A549 (cell line): ENCODE measurements at regions not wholly inside any gene's neighbourhood (a gene's known extent, or its start where the extent isn't known, plus 50 kb on each side); places are given as distances from the start of the nearest gene placed in this dataset.

Experiments used
- ATAC-seq, 2 experiments: fragments of 200-7000 bp in 1 of 2; fragments of >200 bp in 1 of 2; cut with Nextera tagmentation in 1 of 2; cut with Tn5 transposase in 1 of 2; 3 replicates each; pipeline versions ENCODE4 v1.8.0 to v1.9.1; 2018 to 2020; ENCODE audit warnings: mild to moderate bottlenecking in 1 of 2, moderate library complexity in 1 of 2
- CTCF ChIA-PET: fragments of 300-600 bp; sonication (Branson Sonifier 250); formaldehyde crosslinking; extraction: SDS; loops from one replicate; lab custom pipeline; 2021; ENCODE audit warnings: antibody characterized with exemption, inconsistent platforms; lab: Yijun Ruan, JAX
- POLR2A ChIA-PET: fragments of 350-600 bp; formaldehyde crosslinking; extraction: SDS; loops from one replicate; lab custom pipeline; 2021; ENCODE audit warnings: antibody characterized with exemption, inconsistent platforms; lab: Yijun Ruan, JAX
- DNase-seq, 2 experiments: peaks; one replicate each; pipeline versions ENCODE4 v3.0.0 to v3.0.0-alpha.2; 2011 to 2016; ENCODE audit warnings: low read depth in 1 of 2, low spot score in 1 of 2
- FAIRE-seq: peaks from 2 replicates; lab custom pipeline; 2011; peaks lifted over from hg19 to GRCh38; lab: Jason Lieb, UNC
- H3K27ac ChIP-seq, 2 experiments: fragments of >200 bp; sonication (Bioruptor Twin); formaldehyde crosslinking; 3 replicates each; pipeline ENCODE4 v1.5.1; 2016 to 2017
- H3K4me1 ChIP-seq: fragments of >200 bp; sonication (Bioruptor Twin); formaldehyde crosslinking; 3 replicates; pipeline ENCODE4 v1.6.1; 2016
- H3K4me2 ChIP-seq: fragments of >200 bp; sonication (Bioruptor Twin); formaldehyde crosslinking; 3 replicates; pipeline ENCODE4 v1.6.1; 2016
- H3K4me3 ChIP-seq: fragments of >200 bp; sonication (Bioruptor Twin); formaldehyde crosslinking; 3 replicates; pipeline ENCODE4 v1.5.1; 2016
- H3K9me3 ChIP-seq: fragments of >200 bp; sonication (Bioruptor Twin); formaldehyde crosslinking; 3 replicates; pipeline ENCODE4 v1.6.1; 2016
- ATOH8 ChIP-seq: fragments of 250-450 bp; sonication (Bioruptor Pico); IDR thresholded peaks from 2 replicates; pipeline ENCODE4 v1.5.0; 2020; ENCODE audit warnings: low read depth, mild to moderate bottlenecking, moderate library complexity
- BCL3 ChIP-seq: fragments of >200 bp; sonication (Bioruptor Twin); formaldehyde crosslinking; IDR thresholded peaks from 3 replicates; pipeline ENCODE4 v1.6.1; 2016
- CHD4 ChIP-seq: fragments of 200-600 bp; sonication (generic); IDR thresholded peaks from 2 replicates; pipeline ENCODE4 v1.6.1; 2016; ENCODE audit warnings: antibody characterized with exemption, mild to moderate bottlenecking, borderline replicate concordance
- CTCF ChIP-seq: fragments of >200 bp; sonication (Bioruptor Twin); formaldehyde crosslinking; IDR thresholded peaks from 3 replicates; pipeline ENCODE4 v1.5.1; 2016
- EHF ChIP-seq: fragments of 250-450 bp; sonication (Bioruptor Pico); IDR thresholded peaks from 2 replicates; pipeline ENCODE4 v1.5.0; 2020; ENCODE audit warnings: mild to moderate bottlenecking
- EHMT2 ChIP-seq: fragments of 200-600 bp; sonication (generic); IDR thresholded peaks from 2 replicates; pipeline ENCODE4 v1.6.1; 2016; ENCODE audit warnings: antibody characterized with exemption, low read depth, mild to moderate bottlenecking, moderate library complexity
- FOSL2 ChIP-seq, 2 experiments: fragments of 450-650 bp in 1 of 2; fragments of >200 bp in 1 of 2; sonication (Bioruptor Twin) in 1 of 2; formaldehyde crosslinking; IDR thresholded peaks; 2 replicates each; pipeline versions ENCODE4 v1.5.0 to v1.6.1; 2016 to 2020; ENCODE audit warnings: mild to moderate bottlenecking in 1 of 2, moderate library complexity in 1 of 2
- FOXS1 ChIP-seq: fragments of 250-450 bp; sonication (Bioruptor Pico); IDR thresholded peaks from 2 replicates; pipeline ENCODE4 v1.5.0; 2020; ENCODE audit warnings: mild to moderate bottlenecking, moderate library complexity
- GATA3 ChIP-seq: IDR thresholded peaks from 2 replicates; pipeline ENCODE4 v1.6.1; 2012; ENCODE audit warnings: borderline replicate concordance
- HDAC2 ChIP-seq: fragments of 200-600 bp; sonication (generic); IDR thresholded peaks from 2 replicates; pipeline ENCODE4 v1.6.1; 2016
- HES2 ChIP-seq: fragments of >200 bp; sonication (Bioruptor Twin); formaldehyde crosslinking; IDR thresholded peaks from 2 replicates; pipeline ENCODE4 v1.6.1; 2016
- HEYL ChIP-seq: fragments of 250-450 bp; sonication (Bioruptor Pico); IDR thresholded peaks from 2 replicates; pipeline ENCODE4 v1.8.0; 2021; ENCODE audit warnings: mild to moderate bottlenecking, moderate library complexity
- HOXA7 ChIP-seq: fragments of 250-450 bp; sonication (Bioruptor Pico); IDR thresholded peaks from 2 replicates; pipeline ENCODE4 v1.5.0; 2020; ENCODE audit warnings: mild to moderate bottlenecking, moderate library complexity
- HOXB5 ChIP-seq: fragments of 250-450 bp; sonication (Bioruptor Pico); IDR thresholded peaks from 2 replicates; pipeline ENCODE4 v1.5.0; 2020; ENCODE audit warnings: mild to moderate bottlenecking, moderate library complexity
- KDM5A ChIP-seq: fragments of 200-600 bp; sonication (generic); IDR thresholded peaks from 2 replicates; pipeline ENCODE4 v1.6.1; 2016; ENCODE audit warnings: antibody characterized with exemption, mild to moderate bottlenecking
- MAZ ChIP-seq: fragments of 150-350 bp; IDR thresholded peaks from 2 replicates; pipeline ENCODE4 v1.6.1; 2014; ENCODE audit warnings: antibody characterized with exemption, low read depth, low read length, borderline replicate concordance
- NPAS2 ChIP-seq: fragments of 250-450 bp; sonication (Bioruptor Pico); IDR thresholded peaks from 2 replicates; pipeline ENCODE4 v1.8.0; 2022; ENCODE audit warnings: mild to moderate bottlenecking, moderate library complexity, borderline replicate concordance
- REST ChIP-seq: fragments of 200-600 bp; sonication (generic); IDR thresholded peaks from 2 replicates; pipeline ENCODE4 v1.6.1; 2016; ENCODE audit warnings: antibody characterized with exemption, mild to moderate bottlenecking, moderate library complexity
- RFX5 ChIP-seq: fragments of 450-650 bp; IDR thresholded peaks from 2 replicates; pipeline ENCODE4 v1.7.1; 2014; ENCODE audit warnings: antibody characterized with exemption, mild to moderate bottlenecking, moderate library complexity
- SREBF2 ChIP-seq: fragments of 450-650 bp; IDR thresholded peaks from 2 replicates; pipeline ENCODE4 v1.6.1; 2014; ENCODE audit warnings: mild to moderate bottlenecking, moderate library complexity
- TFCP2L1 ChIP-seq: fragments of 250-450 bp; sonication (Bioruptor Pico); IDR thresholded peaks from 2 replicates; pipeline ENCODE4 v1.5.0; 2021; ENCODE audit warnings: mild to moderate bottlenecking
- WGBS: methylation state at CpG from one replicate; pipeline ENCODE4 v1.1.6; 2017; ENCODE audit errors: missing lambda C conversion rate; 5-methylcytosine and 5-hydroxymethylcytosine counted together

GRCh38 chr1:47579809-47580208 is 142.0 kb downstream of the FOXD2 start:
- FAIRE-seq (no peak), DNase-seq (no peak), ATAC-seq (no peak)
- POLR2A ChIA-PET, result no interaction called here
- CTCF ChIA-PET, result interaction anchor here (0.6 to 2.4 kb wide), 5 partner anchors 9 to 185 kb away, joined by 3 to 10 read pairs (median 3); no protein-coding TSS in a partner anchor
- no peaks in the 10 kb centered on the region for H3K4me1 ChIP-seq
- H3K4me2 ChIP-seq, result no peak overlapping the region
- TF ChIP-seq FOXS1 (no peak), TFCP2L1 (CRISPR knock-in tag) (no peak), HOXA7 (CRISPR knock-in tag) (no peak), NPAS2 (CRISPR knock-in tag) (no peak), GATA3 (no peak), MAZ (no peak), SREBF2 (no peak), HOXB5 (no peak), FOSL2 (IDR thresholded peaks at IDR 0.05) (no peak), FOSL2 (CRISPR knock-in tag; IDR thresholded peaks at IDR 0.05) (no peak), BCL3 (no peak), CTCF (no peak), HEYL (CRISPR knock-in tag) (no peak), REST (no peak), EHF (CRISPR knock-in tag) (no peak), HDAC2 (no peak), ATOH8 (CRISPR knock-in tag) (no peak), CHD4 (no peak), EHMT2 (no peak), KDM5A (no peak), RFX5 (no peak)
- no peak overlapping the region for H3K27ac ChIP-seq
- H3K9me3 ChIP-seq, result no peaks in the 10 kb centered on the region
- H3K4me3 ChIP-seq, result no peak overlapping the region
- WGBS, result 44% methylated on average over 2 of the region's 2 CpGs

- no peak for TF ChIP-seq HES2
- ATAC-seq (no peak), FAIRE-seq (no peak), DNase-seq (no peak)
- no peak overlapping the region for H3K4me3 ChIP-seq
- POLR2A ChIA-PET, result no interaction called here
- no peak overlapping the region for H3K4me2 ChIP-seq
- 66% methylated on average over 10 of the region's 11 CpGs for WGBS
- H3K4me1 ChIP-seq, result no peaks in the 10 kb centered on the region
- no peak overlapping the region for H3K27ac ChIP-seq
- CTCF ChIA-PET, result interaction anchor here (1.2 to 2.4 kb wide), 3 partner anchors 10 to 143 kb away, joined by 3 to 10 read pairs (median 4); no protein-coding TSS in a partner anchor
- H3K9me3 ChIP-seq, result no peaks in the 10 kb centered on the region
These were observed 142.7 kb downstream of the FOXD2 start for GRCh38 chr1:47580451-47580995.
